Progenitor cell of endocrine pancreas (in vitro differentiated cells): ENCODE measurements at regions not wholly inside any gene's neighbourhood (a gene's known extent, or its start where the extent isn't known, plus 50 kb on each side); places are given as distances from the start of the nearest gene placed in this dataset.

Experiments
- DNase-seq: peaks from one replicate; pipeline ENCODE4 v3.0.0; 2021; ENCODE audit warnings: low spot score; ENCODE audit not compliant: unreplicated experiment
- H3K27ac Mint-ChIP-seq: 2 replicates; pipeline ENCODE4 v1.8.0; 2021; ENCODE audit warnings: mild to moderate bottlenecking, moderate library complexity, mixed read lengths
- H3K27me3 Mint-ChIP-seq: 2 replicates; pipeline ENCODE4 v1.8.0; 2021; ENCODE audit warnings: mixed read lengths
- H3K36me3 Mint-ChIP-seq: 2 replicates; pipeline ENCODE4 v1.8.0; 2022; ENCODE audit warnings: mixed read lengths; ENCODE audit not compliant: insufficient read depth
- H3K4me1 Mint-ChIP-seq: 2 replicates; pipeline ENCODE4 v1.8.0; 2021; ENCODE audit warnings: low read depth, mixed read lengths
- H3K4me3 Mint-ChIP-seq: 2 replicates; pipeline ENCODE4 v1.8.0; 2021; ENCODE audit warnings: low read depth, mild to moderate bottlenecking, moderate library complexity, mixed read lengths
- H3K9me3 Mint-ChIP-seq: 2 replicates; pipeline ENCODE4 v1.8.0; 2021; ENCODE audit warnings: low read depth, mixed read lengths
- CTCF ChIP-seq: fragments of 200-600 bp; sonication (generic); IDR thresholded peaks from one replicate; pipeline ENCODE4 v1.5.0; 2021; ENCODE audit warnings: antibody characterized with exemption, mild to moderate bottlenecking; ENCODE audit not compliant: unreplicated experiment

- Mint-ChIP-seq H3K36me3 (peaks cover 34% of the 10 kb centered on the region), H3K4me3 (no peak overlapping the region), H3K27me3 (no peaks in the 10 kb centered on the region)
These were observed 334.8 kb upstream of the RGS6 start for GRCh38 chr14:71597287-71597920.

GRCh38 chr14:71597955-71598660 is 334.1 kb upstream of the RGS6 start:
- Mint-ChIP-seq H3K9me3 (peaks cover 24% of the 10 kb centered on the region), H3K27ac (no peak overlapping the region), H3K27me3 (no peaks in the 10 kb centered on the region), H3K36me3 (peaks cover 34% of the 10 kb centered on the region), H3K4me1 (peaks cover 15% of the 10 kb centered on the region), H3K4me3 (no peak overlapping the region)
- no peak for DNase-seq
- no peak for TF ChIP-seq CTCF

More at GRCh38 chr14:71597287-71597920, 334.8 kb upstream of the RGS6 start:
- DNase-seq = no peak
- Mint-ChIP-seq H3K9me3 (peaks cover 24% of the 10 kb centered on the region), H3K27ac (no peak overlapping the region), H3K4me1 (peaks cover 14% of the 10 kb centered on the region)
- TF ChIP-seq CTCF = no peak

GRCh38 chr14:71600309-71600708 is 331.9 kb upstream of the RGS6 start:
- no peaks in the 10 kb centered on the region for H3K27me3 Mint-ChIP-seq
- no peak for DNase-seq
- no peak overlapping the region for H3K27ac Mint-ChIP-seq
- no peak overlapping the region for H3K4me3 Mint-ChIP-seq
- peaks cover 36% of the 10 kb centered on the region for H3K36me3 Mint-ChIP-seq
- no peak for TF ChIP-seq CTCF
- peaks cover 5% of the 10 kb centered on the region for H3K4me1 Mint-ChIP-seq
- H3K9me3 Mint-ChIP-seq = peaks cover 27% of the 10 kb centered on the region

GRCh38 chr14:71602524-71602923 is 329.7 kb upstream of the RGS6 start:
- no peak for DNase-seq
- H3K4me3 Mint-ChIP-seq = no peak overlapping the region
- H3K9me3 Mint-ChIP-seq = peaks cover 28% of the 10 kb centered on the region
- peaks cover 6% of the 10 kb centered on the region for H3K4me1 Mint-ChIP-seq
- TF ChIP-seq CTCF = no peak
- no peaks in the 10 kb centered on the region for H3K27me3 Mint-ChIP-seq
- peaks cover 37% of the 10 kb centered on the region for H3K36me3 Mint-ChIP-seq
- no peak overlapping the region for H3K27ac Mint-ChIP-seq

GRCh38 chr14:71604231-71604630 is 328.0 kb upstream of the RGS6 start:
- H3K27me3 Mint-ChIP-seq = no peaks in the 10 kb centered on the region
- no peak overlapping the region for H3K4me3 Mint-ChIP-seq
- H3K36me3 Mint-ChIP-seq = peaks cover 29% of the 10 kb centered on the region
- H3K4me1 Mint-ChIP-seq = peaks cover 6% of the 10 kb centered on the region
- H3K9me3 Mint-ChIP-seq = peaks cover 28% of the 10 kb centered on the region
- no peak for TF ChIP-seq CTCF
- no peak overlapping the region for H3K27ac Mint-ChIP-seq
- DNase-seq = no peak
